A549 (cell line): ENCODE measurements at regions not wholly inside any gene's neighbourhood (a gene's known extent, or its start where the extent isn't known, plus 50 kb on each side); places are given as distances from the start of the nearest gene placed in this dataset.

Experiments used
- CEBPB ChIP-seq, 2 experiments: fragments of >200 bp in 1 of 2; sonication (Bioruptor Twin) in 1 of 2; formaldehyde crosslinking in 1 of 2; IDR thresholded peaks; 2 replicates each; pipeline ENCODE4 v1.6.1; 2012 to 2016
- JUN ChIP-seq, 2 experiments: fragments of >200 bp; sonication (Bioruptor Twin); formaldehyde crosslinking; IDR thresholded peaks; 2 replicates in 1 of 2; 3 replicates in 1 of 2; pipeline ENCODE4 v1.6.1; 2016 to 2017
- NR3C1 ChIP-seq: fragments of >200 bp; sonication (Bioruptor Twin); formaldehyde crosslinking; IDR thresholded peaks from 3 replicates; pipeline ENCODE4 v1.6.1; 2017
- TF ChIP-seq, protein P1 (sequence below): fragments of >200 bp; sonication (Bioruptor Twin); formaldehyde crosslinking; IDR thresholded peaks from 3 replicates; pipeline ENCODE4 v1.5.1; 2016
- TF ChIP-seq, protein P2 (sequence below): fragments of 200-600 bp; sonication (generic); IDR thresholded peaks from 2 replicates; pipeline ENCODE4 v1.6.1; 2016; ENCODE audit warnings: antibody characterized with exemption, mild to moderate bottlenecking, moderate library complexity

DNA sequence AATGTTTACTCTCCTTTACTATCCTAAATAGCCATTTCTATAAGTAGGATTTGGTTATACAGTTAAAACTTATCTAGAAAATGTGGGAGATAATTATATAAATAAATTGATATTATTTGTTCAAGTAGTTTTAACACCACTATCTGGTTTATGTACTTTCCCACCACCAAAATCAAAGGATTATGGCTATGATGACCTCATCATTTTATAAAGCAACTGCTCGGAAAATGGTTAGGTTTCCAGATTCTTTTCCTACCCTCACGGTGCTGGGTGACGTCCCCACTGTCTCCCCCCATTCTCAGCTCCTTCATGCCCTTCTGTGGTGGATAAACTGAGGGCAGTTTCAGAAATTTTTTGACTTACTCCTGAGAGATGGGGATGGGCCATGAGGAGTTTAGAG is 1011.8 kb upstream of the ADGRL4 start:
- TF ChIP-seq, protein P1, sequence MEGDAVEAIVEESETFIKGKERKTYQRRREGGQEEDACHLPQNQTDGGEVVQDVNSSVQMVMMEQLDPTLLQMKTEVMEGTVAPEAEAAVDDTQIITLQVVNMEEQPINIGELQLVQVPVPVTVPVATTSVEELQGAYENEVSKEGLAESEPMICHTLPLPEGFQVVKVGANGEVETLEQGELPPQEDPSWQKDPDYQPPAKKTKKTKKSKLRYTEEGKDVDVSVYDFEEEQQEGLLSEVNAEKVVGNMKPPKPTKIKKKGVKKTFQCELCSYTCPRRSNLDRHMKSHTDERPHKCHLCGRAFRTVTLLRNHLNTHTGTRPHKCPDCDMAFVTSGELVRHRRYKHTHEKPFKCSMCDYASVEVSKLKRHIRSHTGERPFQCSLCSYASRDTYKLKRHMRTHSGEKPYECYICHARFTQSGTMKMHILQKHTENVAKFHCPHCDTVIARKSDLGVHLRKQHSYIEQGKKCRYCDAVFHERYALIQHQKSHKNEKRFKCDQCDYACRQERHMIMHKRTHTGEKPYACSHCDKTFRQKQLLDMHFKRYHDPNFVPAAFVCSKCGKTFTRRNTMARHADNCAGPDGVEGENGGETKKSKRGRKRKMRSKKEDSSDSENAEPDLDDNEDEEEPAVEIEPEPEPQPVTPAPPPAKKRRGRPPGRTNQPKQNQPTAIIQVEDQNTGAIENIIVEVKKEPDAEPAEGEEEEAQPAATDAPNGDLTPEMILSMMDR, result no peak
- TF ChIP-seq CEBPB (IDR thresholded peaks at IDR 0.05), result no peak
- no peak for TF ChIP-seq JUN (IDR thresholded peaks at IDR 0.05)
- TF ChIP-seq, protein P2, sequence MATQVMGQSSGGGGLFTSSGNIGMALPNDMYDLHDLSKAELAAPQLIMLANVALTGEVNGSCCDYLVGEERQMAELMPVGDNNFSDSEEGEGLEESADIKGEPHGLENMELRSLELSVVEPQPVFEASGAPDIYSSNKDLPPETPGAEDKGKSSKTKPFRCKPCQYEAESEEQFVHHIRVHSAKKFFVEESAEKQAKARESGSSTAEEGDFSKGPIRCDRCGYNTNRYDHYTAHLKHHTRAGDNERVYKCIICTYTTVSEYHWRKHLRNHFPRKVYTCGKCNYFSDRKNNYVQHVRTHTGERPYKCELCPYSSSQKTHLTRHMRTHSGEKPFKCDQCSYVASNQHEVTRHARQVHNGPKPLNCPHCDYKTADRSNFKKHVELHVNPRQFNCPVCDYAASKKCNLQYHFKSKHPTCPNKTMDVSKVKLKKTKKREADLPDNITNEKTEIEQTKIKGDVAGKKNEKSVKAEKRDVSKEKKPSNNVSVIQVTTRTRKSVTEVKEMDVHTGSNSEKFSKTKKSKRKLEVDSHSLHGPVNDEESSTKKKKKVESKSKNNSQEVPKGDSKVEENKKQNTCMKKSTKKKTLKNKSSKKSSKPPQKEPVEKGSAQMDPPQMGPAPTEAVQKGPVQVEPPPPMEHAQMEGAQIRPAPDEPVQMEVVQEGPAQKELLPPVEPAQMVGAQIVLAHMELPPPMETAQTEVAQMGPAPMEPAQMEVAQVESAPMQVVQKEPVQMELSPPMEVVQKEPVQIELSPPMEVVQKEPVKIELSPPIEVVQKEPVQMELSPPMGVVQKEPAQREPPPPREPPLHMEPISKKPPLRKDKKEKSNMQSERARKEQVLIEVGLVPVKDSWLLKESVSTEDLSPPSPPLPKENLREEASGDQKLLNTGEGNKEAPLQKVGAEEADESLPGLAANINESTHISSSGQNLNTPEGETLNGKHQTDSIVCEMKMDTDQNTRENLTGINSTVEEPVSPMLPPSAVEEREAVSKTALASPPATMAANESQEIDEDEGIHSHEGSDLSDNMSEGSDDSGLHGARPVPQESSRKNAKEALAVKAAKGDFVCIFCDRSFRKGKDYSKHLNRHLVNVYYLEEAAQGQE, result no peak
- no peak for TF ChIP-seq NR3C1
